HG03469 (cell line): ENCODE measurements at regions not wholly inside any gene's neighbourhood (a gene's known extent, or its start where the extent isn't known, plus 50 kb on each side); places are given as distances from the start of the nearest gene placed in this dataset.
"Not testable (repeated sequence)": the region's sequence is repeated elsewhere in the genome, so short reads cannot be mapped to it uniquely, and the experiment has no call there.

Experiments used
- ATAC-seq: cut with Tn5 transposase; IDR thresholded peaks from one replicate; pipeline ENCODE4 v1.9.1; 2021; ENCODE audit warnings: mild to moderate bottlenecking, moderate library complexity, moderate number of reproducible peaks; ENCODE audit not compliant: unreplicated experiment

GRCh38 chr6:102736941-102737368 is 1343.4 kb downstream of the GRIK2 start:
- no peak for ATAC-seq

GRCh38 chr6:102732898-102733297 is 1339.4 kb downstream of the GRIK2 start:
- ATAC-seq, result no peak

- not testable (repeated sequence) for ATAC-seq
Measured at GRCh38 chr6:102722086-102722485, 1328.6 kb downstream of the GRIK2 start.

GRCh38 chr6:102717737-102718456 is 1324.4 kb downstream of the GRIK2 start:
- ATAC-seq, result no peak

GRCh38 chr6:102717252-102717651 is 1323.7 kb downstream of the GRIK2 start:
- no peak for ATAC-seq

- no peak for ATAC-seq
Measured at GRCh38 chr6:102701019-102701418, 1307.5 kb downstream of the GRIK2 start.

GRCh38 chr6:102686461-102686860 is 1293.0 kb downstream of the GRIK2 start:
- ATAC-seq, result no peak

GRCh38 chr6:102680413-102680812 is 1286.9 kb downstream of the GRIK2 start:
- ATAC-seq, result no peak

- no peak for ATAC-seq
Measured at GRCh38 chr6:102679865-102680264, 1286.4 kb downstream of the GRIK2 start.

GRCh38 chr6:102677225-102677624 is 1283.7 kb downstream of the GRIK2 start:
- ATAC-seq, result no peak

- no peak for ATAC-seq
Measured at GRCh38 chr6:102670735-102671134, 1277.2 kb downstream of the GRIK2 start.

- ATAC-seq, result no peak
Measured at GRCh38 chr6:102662851-102663250, 1269.3 kb downstream of the GRIK2 start.

GRCh38 chr6:102660303-102660702 is 1266.8 kb downstream of the GRIK2 start:
- no peak for ATAC-seq

GRCh38 chr6:102655823-102656222 is 1262.3 kb downstream of the GRIK2 start:
- no peak for ATAC-seq

GRCh38 chr6:102641426-102641825 is 1247.9 kb downstream of the GRIK2 start:
- ATAC-seq, result no peak

GRCh38 chr6:102631921-102632320 is 1238.4 kb downstream of the GRIK2 start:
- ATAC-seq, result no peak

GRCh38 chr6:102623201-102623600 is 1229.7 kb downstream of the GRIK2 start:
- no peak for ATAC-seq

- ATAC-seq, result no peak
Measured at GRCh38 chr6:102619585-102619984, 1226.1 kb downstream of the GRIK2 start.

- no peak for ATAC-seq
Measured at GRCh38 chr6:102582569-102582968, 1189.1 kb downstream of the GRIK2 start.

GRCh38 chr6:102581378-102582124 is 1188.0 kb downstream of the GRIK2 start:
- no peak for ATAC-seq

- ATAC-seq, result no peak
Measured at GRCh38 chr6:102571236-102571908, 1177.9 kb downstream of the GRIK2 start.

GRCh38 chr6:102562713-102563112 is 1169.2 kb downstream of the GRIK2 start:
- ATAC-seq, result no peak
